Hepatocyte (in vitro differentiated cells): ENCODE measurements at regions not wholly inside any gene's neighbourhood (a gene's known extent, or its start where the extent isn't known, plus 50 kb on each side); places are given as distances from the start of the nearest gene placed in this dataset.

Source experiments
- CTCF ChIP-seq: fragments of 200-600 bp; sonication (generic); IDR thresholded peaks from 2 replicates; pipeline ENCODE4 v1.5.1; 2016; ENCODE audit warnings: antibody characterized with exemption, mild to moderate bottlenecking; ENCODE audit not compliant: poor library complexity
- EZH2 ChIP-seq: fragments of 200-600 bp; sonication (generic); IDR thresholded peaks from 2 replicates; pipeline ENCODE4 v1.6.1; 2016; ENCODE audit warnings: antibody characterized with exemption, mild to moderate bottlenecking, borderline replicate concordance

GRCh38 chr2:8615252-8615575, 66.6 kb upstream of the ID2 start:
- TF ChIP-seq CTCF (no peak), EZH2 (no peak)
